GM18502 (cell line): ENCODE measurements at regions not wholly inside any gene's neighbourhood (a gene's known extent, or its start where the extent isn't known, plus 50 kb on each side); places are given as distances from the start of the nearest gene placed in this dataset.
"Not testable (repeated sequence)": the region's sequence is repeated elsewhere in the genome, so short reads cannot be mapped to it uniquely, and the experiment has no call there.

Experiments used
- ATAC-seq: cut with Tn5 transposase; IDR thresholded peaks from one replicate; pipeline ENCODE4 v1.9.1; 2021; ENCODE audit warnings: mild to moderate bottlenecking; ENCODE audit not compliant: unreplicated experiment, poor library complexity

DNA sequence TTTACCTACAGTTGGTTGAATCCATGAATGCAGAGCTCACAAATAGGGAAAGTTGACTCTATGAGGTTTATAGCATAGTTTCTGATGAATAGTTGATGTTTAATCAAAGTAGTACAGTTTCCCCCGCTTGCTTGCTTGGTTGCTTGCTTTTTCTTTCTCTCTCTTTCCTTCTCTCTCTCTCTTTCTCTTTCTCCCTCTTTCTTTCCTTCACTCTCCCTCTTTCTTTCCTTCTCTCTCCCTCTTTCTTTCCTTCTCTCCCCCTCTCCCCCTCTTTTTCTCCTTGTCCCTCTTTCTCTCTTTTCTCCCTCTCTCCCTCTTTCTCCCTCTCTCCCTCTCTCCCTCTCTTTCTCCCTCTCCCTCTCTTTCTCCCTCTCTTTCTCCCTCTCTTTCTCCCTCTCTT, 999.9 kb upstream of the CELF4 start:
- ATAC-seq, result no peak

DNA sequence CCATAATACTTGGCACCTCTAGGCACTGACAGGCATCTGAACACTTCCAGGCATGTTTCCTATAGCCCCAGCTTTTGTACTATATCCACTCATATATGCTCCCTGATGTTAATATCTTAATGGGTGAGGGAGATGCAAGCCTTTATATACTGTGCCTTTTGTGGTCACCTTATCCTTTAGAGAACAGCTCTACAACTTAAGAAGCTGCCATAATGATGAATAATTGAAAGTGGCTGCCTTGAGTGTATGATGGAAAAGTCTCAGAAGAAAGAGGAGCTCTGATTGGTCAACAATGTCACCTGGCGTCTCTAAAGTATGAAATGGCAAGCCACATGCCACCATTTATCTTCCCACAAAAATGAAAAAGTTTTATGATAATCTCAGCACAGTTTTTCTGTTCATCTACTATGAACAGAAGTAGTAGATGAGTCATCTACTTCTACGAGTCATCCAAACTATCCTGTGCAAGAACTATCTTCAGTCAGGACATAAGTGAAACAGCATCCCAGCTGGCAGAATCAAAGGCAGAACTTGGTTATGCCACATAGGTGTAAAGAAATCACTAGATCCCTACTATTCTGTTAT, 997.9 kb upstream of the CELF4 start:
- no peak for ATAC-seq

DNA sequence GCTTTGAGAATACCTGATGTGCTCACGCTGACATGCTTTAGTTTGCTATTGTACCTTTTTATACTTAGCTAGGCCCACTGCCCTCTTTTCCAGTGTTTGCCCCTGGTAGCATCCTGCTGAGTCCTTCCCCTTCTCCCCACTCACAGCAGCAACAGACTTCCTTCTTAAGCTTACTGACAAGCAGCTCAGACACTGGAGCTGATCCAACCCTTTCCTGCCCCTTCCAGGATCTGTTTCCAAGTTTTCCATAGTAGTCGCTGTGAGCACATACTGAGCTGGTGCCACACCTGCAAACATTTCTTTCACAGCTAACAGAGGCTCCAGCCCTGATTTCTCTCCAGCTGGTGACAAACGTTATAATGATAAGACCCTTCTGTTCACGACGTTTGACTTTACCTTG, 991.4 kb upstream of the CELF4 start:
- no peak for ATAC-seq

DNA sequence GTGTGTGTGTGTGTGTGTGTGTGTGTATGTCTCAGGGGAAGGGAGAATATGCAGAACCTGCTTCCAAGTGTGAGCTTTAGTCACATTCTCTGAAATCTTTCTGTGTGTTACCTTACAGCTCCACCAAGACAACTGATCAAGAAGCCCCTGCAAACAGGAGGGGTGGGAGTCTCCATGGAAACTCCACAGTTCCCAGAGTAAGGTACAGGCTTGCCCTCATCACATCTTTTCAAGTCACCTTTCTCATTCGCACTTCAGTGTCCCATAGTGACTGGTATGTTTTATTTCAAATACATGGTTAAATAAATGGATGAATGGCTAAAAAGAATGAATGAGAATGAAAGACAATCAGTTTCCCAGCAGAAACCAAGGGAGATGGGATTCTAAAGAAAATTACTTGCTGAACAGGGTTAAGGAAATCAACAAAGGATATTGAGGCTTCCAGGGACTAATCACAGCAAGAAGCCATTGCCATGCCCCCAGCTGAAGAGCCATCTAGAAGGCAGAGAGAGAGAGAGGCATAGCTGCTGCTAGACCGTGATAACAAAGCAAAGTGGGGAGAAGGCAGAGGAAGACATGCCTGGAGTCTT, 987.2 kb upstream of the CELF4 start:
- ATAC-seq, result no peak

DNA sequence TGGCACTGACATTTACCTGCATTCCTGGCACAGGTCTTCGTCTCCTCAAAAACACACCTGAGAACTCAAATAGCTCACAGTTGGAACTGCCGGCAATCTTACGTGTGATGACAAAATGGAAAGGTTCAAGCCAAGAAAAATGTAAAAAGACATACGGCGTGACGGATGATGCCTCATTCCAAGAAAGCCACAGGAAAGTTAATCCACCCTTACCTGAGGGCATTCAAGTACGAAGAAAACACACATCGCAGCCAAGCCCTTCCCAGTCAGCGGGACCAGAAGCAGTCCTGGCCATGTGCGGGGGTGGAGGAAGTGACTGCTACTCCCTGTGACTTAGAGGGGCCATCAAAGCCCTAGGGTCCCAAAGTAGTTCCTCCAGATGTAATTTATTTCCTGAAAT, 986.3 kb upstream of the CELF4 start:
- no peak for ATAC-seq

DNA sequence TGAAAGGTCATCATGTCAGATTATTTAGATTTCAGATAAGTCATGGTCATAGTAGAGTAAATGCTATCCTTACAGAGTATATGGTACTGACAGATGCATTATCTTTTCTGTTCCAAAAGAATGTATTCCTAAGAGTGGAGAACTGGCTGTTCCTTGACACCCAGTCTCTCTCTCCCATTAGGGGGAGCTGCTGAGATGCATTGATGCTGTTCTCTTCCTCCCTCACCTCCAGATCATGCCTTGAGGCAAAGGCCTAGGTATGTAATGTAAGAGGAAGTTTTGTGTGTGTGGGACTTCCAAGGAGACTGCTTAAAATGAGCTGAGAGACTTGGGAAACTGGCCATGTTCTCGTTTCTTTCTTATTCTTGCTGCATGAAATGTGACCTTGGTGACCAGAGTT, 979.5 kb upstream of the CELF4 start:
- peak; percentile 64 for ATAC-seq

DNA sequence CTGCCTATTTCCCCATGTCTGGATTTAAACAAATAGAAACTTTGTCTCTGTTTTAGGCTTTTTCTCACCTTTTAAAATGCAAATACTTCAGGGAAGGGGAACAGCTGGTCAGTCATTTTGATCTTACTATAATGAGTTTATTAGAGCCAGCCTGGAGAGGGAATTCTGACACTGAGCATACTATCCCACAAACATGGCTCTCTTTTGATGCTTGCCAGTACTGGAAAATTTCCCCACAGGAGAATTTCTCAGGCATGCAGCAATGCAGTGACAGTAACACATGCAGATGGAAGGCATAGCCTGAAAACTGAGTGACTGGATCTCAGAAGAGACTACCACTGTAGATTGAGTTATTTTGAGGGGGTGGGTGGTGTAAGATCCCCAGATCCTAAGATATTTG, 974.3 kb upstream of the CELF4 start:
- no peak for ATAC-seq

DNA sequence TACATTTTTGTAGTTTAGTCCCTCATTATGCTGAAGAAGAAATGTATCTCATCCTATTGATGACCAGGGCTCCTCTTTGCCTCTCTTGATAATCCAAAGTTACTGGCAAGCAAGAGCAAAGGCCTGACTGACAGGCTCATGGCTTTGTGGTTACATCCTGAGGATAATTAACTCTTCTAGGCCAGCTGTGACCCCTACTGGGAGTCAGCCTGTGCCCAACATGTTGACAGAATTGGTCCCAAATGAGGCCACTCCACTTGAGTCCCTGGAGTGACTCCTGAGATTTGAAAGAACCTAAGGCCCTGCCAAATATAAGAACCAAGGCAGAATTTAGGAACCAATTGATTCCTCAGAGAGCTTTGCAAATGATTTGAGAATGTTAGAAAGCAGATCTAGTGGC, 973.8 kb upstream of the CELF4 start:
- ATAC-seq, result no peak

DNA sequence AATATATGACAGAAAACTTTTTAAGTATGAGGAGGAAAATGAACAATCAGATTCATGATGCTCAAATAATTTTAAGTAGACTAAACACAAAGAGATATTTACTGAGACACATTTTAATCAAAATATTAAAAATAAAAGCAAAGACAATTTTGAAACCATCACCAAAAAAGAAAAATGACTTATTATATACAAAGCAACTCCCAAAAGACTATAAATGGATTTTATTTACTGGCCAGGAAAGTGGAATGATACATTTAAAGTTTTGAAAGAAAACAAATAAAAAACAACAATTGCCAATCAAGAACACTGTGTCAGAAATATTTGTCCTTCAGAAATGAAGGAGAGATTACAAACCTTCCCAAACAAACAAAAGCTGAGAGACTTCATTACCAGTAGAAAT, 968.5 kb upstream of the CELF4 start:
- ATAC-seq, result no peak

DNA sequence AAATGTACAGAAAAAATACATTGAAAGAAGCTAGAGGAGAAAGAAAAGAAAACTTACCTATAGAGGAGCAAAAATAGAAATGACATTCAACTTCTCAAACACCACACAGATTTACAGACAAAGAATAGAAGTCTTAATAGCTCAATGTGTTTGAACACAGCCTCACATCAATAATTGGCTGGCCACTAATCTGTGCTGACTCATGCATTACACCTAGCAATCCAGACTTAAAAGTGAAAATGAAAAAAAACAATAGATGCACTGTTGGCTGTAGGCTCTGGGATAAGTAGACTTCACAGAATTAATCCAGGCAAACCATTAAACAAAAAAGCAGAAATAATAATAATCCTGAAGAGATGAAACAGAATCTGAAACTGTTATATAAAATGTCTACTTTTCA, 961.3 kb upstream of the CELF4 start:
- no peak for ATAC-seq

DNA sequence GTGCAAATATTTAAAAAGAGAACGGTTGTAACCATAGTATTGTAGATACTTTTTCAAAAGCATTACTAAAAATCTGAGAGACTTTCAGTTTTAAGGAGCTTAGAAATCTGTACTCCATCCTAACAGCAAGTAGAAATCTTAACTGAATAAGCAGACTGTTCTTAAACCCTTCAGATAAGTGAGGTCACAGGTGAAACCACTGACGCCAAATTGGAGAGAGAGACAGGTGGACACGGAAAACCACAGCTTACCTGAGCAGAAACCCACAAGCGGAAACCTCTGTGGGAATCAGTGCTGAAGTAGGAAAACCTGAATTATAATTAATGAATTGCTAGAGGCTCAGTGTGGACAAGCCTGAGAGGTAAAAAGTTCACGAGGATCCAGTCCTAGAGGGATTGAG, 959.4 kb upstream of the CELF4 start:
- no peak for ATAC-seq

DNA sequence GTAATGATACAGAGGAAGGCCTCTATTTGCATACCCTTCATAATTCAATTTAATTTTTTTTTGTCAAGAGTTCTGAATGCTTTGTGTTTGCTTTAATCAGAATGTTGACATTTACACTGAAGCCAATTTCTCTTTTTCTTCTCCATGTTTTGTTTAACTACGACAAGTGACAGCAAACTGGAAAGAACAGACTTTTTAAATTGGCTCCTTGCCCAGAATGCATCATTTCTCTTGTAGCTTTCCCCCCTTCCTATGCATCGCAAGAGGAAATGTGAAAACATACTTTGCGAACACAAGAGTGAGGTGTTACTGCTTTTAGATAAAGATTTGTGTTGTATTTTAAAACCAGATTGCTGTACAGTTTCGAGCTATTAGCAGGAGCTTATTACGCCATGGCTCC, 955.2 kb upstream of the CELF4 start:
- no peak for ATAC-seq

DNA sequence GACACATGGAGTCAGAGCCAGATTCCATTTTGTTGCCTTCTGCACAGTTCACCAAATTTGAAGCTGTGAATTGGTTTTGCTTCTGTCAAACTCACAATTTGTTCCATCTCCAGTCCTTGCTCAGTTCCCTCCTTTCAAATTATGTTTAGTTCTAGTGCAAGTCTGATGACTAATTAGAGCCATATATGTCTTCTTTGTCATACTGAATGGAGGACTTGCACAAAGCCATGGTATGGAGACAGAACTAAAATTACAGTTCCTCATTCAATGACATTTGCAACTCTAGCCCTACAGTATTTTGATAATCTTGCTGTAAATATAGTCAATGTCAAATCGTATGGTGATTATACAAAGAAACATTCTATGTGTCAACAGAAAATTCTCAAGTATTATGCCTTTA, 936.9 kb upstream of the CELF4 start:
- ATAC-seq, result no peak

DNA sequence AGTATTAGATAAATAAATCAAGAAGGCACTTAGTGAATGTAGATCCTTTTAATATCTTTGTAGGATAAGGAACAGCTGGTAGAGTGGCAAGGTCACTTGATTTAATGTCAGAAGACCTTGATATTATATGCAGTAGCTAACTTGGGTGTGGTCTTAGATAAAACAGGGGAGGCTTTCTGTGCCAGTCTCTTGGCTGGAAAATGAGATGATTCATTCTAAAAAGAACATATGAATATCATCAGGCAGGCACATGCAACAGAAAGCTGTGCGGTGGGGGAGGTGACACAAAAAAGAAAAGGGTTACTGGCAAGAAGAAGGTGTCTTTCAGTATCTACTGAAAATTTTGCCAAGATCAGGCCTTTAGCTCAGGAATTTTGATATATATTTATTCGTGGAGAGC, 931.7 kb upstream of the CELF4 start:
- no peak for ATAC-seq

DNA sequence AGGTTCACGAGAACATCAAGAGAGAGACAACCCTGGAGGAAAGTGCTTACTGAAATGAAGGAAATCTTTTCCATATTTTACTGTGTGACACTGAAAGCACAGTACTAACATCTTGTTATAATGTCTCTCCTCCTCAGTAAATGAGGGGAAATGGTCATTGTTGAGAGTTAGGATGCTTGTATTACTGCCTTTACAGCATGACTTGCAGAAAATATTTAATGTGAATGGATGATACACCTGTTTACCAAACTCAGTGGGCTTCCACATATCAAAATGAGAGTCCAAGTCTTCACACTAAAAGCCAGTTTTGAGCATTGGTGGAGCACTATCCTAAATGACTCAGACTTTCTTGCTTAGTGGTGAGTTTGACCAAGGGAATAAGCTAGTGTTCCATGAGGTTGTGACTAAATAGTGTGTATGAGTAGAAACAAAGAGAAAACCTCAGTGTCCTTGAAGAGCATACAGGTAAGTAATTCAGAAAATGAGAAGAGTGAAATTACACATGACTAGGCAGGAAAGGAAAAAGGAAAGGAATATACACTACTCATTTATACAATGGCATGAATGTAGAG, 930.7 kb upstream of the CELF4 start:
- ATAC-seq, result no peak

DNA sequence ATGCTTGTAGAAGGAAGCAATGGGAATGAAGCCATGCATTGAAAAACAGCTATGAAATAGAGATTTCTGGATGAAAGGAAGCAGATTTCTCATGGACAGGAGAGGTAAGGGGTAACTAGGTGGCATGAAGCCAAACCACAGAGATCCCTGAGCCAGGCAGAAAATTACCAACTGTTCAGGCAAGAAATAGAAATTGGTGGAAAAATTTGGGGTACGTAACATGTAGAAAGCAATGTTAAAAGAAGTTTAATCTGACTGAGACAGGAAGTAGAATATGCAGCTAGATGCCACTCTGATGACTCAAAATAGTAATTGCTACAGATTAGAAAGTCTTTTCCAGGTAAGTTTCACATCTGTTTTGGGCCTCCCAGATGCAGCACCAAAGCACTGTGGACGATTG, 928.5 kb upstream of the CELF4 start:
- ATAC-seq, result no peak

DNA sequence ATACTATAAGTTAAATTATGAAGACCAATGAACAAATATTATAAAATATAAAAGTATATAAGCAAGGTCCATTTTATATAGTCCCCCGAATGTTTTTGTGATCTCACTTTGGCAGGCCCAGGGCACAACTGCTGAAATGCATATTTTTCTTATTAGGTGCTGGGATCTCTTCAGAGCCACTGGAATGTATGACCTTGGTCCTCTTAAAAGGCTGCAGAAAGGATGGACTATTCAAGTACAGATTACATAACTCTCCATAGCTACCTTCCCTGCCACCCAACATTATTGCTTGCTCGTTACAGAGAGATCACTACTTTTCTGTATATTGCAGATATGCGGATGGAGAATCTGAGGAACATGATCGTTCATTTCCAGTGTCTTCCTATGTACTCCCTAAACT, 925.6 kb upstream of the CELF4 start:
- no peak for ATAC-seq

DNA sequence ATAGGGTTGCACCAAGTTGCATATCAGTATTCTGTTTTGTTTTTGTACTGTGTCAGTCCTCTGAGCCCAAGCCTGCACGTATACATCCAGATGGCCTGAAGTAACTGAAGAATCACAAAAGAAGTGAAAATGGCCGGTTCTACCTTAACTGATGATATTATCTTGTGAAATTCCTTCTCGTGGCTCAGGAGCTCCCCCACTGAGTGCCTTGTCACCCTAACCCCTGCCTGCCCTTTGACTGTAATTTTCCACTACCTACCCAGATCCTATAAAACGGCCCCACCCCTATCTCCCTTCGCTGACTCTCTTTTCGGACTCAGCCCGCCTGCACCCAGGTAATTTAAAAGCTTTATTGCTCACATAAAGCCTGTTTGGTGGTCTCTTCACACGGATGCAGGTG, 924.1 kb upstream of the CELF4 start:
- ATAC-seq, result not testable (repeated sequence)

DNA sequence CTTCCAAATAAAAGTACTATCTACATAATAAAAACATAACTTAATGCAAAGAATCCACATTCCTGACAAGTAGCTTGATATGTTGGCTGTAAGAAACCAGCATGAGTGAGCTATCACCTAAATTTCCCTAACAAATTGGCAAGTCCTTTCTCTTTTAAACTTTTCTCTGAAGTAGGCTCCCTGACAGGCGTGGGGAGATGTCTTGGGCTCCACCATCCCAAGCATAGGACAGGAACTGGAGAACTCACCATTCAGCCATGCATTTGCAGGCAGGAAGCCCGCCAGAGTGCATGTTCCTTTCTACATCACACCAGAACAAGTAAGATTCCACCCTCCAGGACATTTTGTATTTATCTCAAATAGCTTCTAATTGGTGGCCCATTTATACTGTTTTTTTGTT, 921.9 kb upstream of the CELF4 start:
- ATAC-seq, result no peak

DNA sequence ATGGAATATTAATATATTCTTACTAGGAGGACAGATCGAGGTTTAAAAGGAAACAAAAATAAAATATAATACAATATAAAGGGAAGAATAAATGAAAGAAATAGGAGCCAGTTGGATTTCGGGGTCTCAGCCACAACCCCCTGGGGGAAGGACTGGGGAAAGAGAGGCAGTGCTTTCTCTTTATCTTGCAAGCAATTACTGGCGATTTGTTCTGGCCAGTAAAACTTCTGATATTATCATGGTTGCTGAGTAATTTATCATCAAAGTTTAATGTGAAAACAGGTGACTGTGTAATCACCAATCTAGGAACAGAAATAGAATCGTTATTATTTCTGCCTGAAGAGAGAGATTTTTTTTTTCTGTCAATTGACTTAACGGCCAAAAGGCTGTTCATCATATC, 917.7 kb upstream of the CELF4 start:
- ATAC-seq, result no peak

DNA sequence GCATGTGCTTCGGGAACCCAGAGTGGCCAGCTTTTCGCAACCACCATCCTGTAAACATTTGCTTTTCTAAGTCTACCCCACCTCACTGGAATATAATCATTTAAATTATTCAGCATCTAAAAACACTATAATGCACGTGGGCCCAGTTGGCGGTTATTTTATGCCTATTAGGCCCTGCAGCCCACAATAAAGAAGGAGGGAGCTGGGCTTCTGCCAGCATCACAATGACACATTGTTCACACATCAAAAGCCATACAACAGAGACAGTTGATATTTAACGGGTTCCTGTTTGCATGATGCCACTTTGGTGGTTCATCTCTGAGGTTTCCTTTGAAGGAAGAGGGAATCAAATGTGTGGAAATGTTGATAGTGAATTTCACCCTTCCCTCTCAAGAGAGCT, 916.0 kb upstream of the CELF4 start:
- ATAC-seq, result no peak

DNA sequence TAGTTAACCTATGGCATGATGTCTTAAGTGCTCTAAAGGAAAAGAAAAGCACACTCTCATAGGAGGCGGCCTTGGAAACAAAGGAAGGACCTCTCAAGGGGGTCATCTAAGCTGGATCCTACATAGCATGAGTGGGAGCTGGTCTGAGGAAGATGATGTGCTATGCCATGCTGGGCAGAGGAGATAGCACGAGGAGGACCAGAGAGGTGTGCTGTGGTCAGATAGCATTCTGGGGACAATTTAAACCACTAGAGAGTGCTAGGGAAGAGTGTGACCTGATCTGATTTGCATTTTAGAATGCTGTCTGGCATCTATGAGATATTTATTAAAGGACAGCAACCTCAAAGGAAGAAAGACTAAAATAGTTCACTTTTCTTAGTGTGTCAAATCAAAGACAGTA, 910.1 kb upstream of the CELF4 start:
- no peak for ATAC-seq
